Natural killer cell (primary cell): ENCODE measurements at regions not wholly inside any gene's neighbourhood (a gene's known extent, or its start where the extent isn't known, plus 50 kb on each side); places are given as distances from the start of the nearest gene placed in this dataset.
"Not testable (repeated sequence)": the region's sequence is repeated elsewhere in the genome, so short reads cannot be mapped to it uniquely, and the experiment has no call there.

ENCODE experiments used
- ATAC-seq, 3 donors: fragments of 150-1000 bp in 2 of 3; fragments of 200-7000 bp in 1 of 3; cut with Tn5 transposase; 1 replicate in 1 of 3; 2 replicates in 2 of 3; pipeline ENCODE4 v1.10.0; 2021; ENCODE audit warnings: mild to moderate bottlenecking in 2 of 3, moderate library complexity in 2 of 3
- DNase-seq, 2 donors: peaks; one replicate each; pipeline versions ENCODE4 v3.0.0 to v3.0.0-alpha.2; 2013 to 2021; ENCODE audit warnings: mixed read lengths in 1 of 2
- H3K27ac ChIP-seq: one replicate; pipeline ENCODE4 v1.5.1; 2013; ENCODE audit warnings: mild to moderate bottlenecking, low read length
- H3K27me3 ChIP-seq: one replicate; pipeline ENCODE4 v1.6.1; 2013; ENCODE audit warnings: low read length; ENCODE audit not compliant: control insufficient read depth, insufficient read depth
- H3K36me3 ChIP-seq: one replicate; pipeline ENCODE4 v1.6.1; 2013; ENCODE audit warnings: low read length; ENCODE audit not compliant: control insufficient read depth, insufficient read depth
- H3K4me1 ChIP-seq: one replicate; pipeline ENCODE4 v1.6.1; 2013; ENCODE audit warnings: low read length; ENCODE audit not compliant: control insufficient read depth, insufficient read depth
- H3K4me3 ChIP-seq: one replicate; pipeline ENCODE4 v1.5.1; 2013; ENCODE audit warnings: low read length
- H3K9me3 ChIP-seq: one replicate; pipeline ENCODE4 v1.6.1; 2013; ENCODE audit warnings: low read length; ENCODE audit not compliant: control insufficient read depth, insufficient read depth
- H3K27ac Mint-ChIP-seq, 2 donors: one replicate each; pipeline ENCODE4 v1.8.0; 2022; ENCODE audit warnings: mild to moderate bottlenecking in 2 of 2, mixed read lengths in 2 of 2, moderate library complexity in 1 of 2
- H3K27me3 Mint-ChIP-seq, 2 donors: one replicate each; pipeline ENCODE4 v1.8.0; 2022; ENCODE audit warnings: low read depth in 2 of 2, mixed read lengths in 2 of 2
- H3K36me3 Mint-ChIP-seq: one replicate; pipeline ENCODE4 v1.8.0; 2022; ENCODE audit warnings: mixed read lengths
- H3K4me1 Mint-ChIP-seq, 2 donors: one replicate each; pipeline ENCODE4 v1.8.0; 2022; ENCODE audit warnings: mixed read lengths in 2 of 2
- H3K4me3 Mint-ChIP-seq: one replicate; pipeline ENCODE4 v1.8.0; 2022; ENCODE audit warnings: mild to moderate bottlenecking, moderate library complexity, mixed read lengths
- H3K9me3 Mint-ChIP-seq, 2 donors: one replicate each; pipeline ENCODE4 v1.8.0; 2022; ENCODE audit warnings: mixed read lengths in 2 of 2
- CTCF ChIP-seq: fragments of 200-600 bp; IDR thresholded peaks from one replicate; pipeline ENCODE4 v1.8.0; 2022; ENCODE audit warnings: antibody characterized with exemption
- WGBS: methylation state at CpG from one replicate; pipeline ENCODE4 v1.1.7; 2013; ENCODE audit warnings: missing lambda C conversion rate; ENCODE audit not compliant: insufficient coverage; 5-methylcytosine and 5-hydroxymethylcytosine counted together
- intact Hi-C: fragments of 100-400 bp; cut with micrococcal nuclease; formaldehyde crosslinking; loops from one replicate; pipeline ENCODE4 v1.14.2; 2022

GRCh38 chr1:166630369-166630768 is 208.9 kb upstream of the POGK start:
- Mint-ChIP-seq H3K27ac (no peak overlapping the region), H3K4me1 (no peaks in the 10 kb centered on the region), H3K36me3 (no peaks in the 10 kb centered on the region), H3K4me3 (no peak overlapping the region), H3K27me3 (peaks cover 7% of the 10 kb centered on the region in 2 donors), H3K9me3 (no peaks in the 10 kb centered on the region)
- TF ChIP-seq CTCF = no peak
- no peak for ATAC-seq
- intact Hi-C loops = no loop called here
- no peaks in the 10 kb centered on the region for H3K4me1 ChIP-seq
- H3K36me3 ChIP-seq = no peaks in the 10 kb centered on the region
- H3K9me3 ChIP-seq = no peaks in the 10 kb centered on the region
- 94% methylated on average over 2 of the region's 2 CpGs for WGBS
- H3K4me3 ChIP-seq = no peak overlapping the region
- H3K27ac ChIP-seq = no peak overlapping the region
- H3K27me3 ChIP-seq = no peaks in the 10 kb centered on the region
- no peak for DNase-seq

- Mint-ChIP-seq H3K27me3 (peaks cover 6 to 20% of the 10 kb centered on the region in 2 donors), H3K27ac (no peak overlapping the region), H3K4me1 (no peaks in the 10 kb centered on the region), H3K9me3 (no peaks in the 10 kb centered on the region), H3K4me3 (no peak overlapping the region), H3K36me3 (no peaks in the 10 kb centered on the region)
- Histone ChIP-seq H3K27ac (no peak overlapping the region), H3K4me3 (no peak overlapping the region), H3K27me3 (no peaks in the 10 kb centered on the region), H3K9me3 (no peaks in the 10 kb centered on the region), H3K36me3 (no peaks in the 10 kb centered on the region), H3K4me1 (no peaks in the 10 kb centered on the region)
- WGBS = 83% methylated on average over 5 of the region's 5 CpGs
- ATAC-seq (no peak), DNase-seq (no peak)
- TF ChIP-seq CTCF = no peak
- intact Hi-C loops = no loop called here
These were observed 201.1 kb upstream of the POGK start for GRCh38 chr1:166638137-166638536.

- H3K4me3 ChIP-seq, H3K9me3 Mint-ChIP-seq, H3K4me1 ChIP-seq, H3K4me3 Mint-ChIP-seq, H3K27me3 ChIP-seq, DNase-seq, H3K4me1 Mint-ChIP-seq, H3K9me3 ChIP-seq, intact Hi-C loops, H3K27ac Mint-ChIP-seq, H3K27ac ChIP-seq, H3K36me3 ChIP-seq, H3K27me3 Mint-ChIP-seq, H3K36me3 Mint-ChIP-seq, ATAC-seq: not testable (repeated sequence)
- whole genome bisulfite sequencing = 86% methylated on average over 2 of the region's 2 CpGs
These were observed 182.0 kb upstream of the POGK start for GRCh38 chr1:166657228-166657627.

GRCh38 chr1:166666790-166667189 is 172.5 kb upstream of the POGK start:
- H3K27ac ChIP-seq, H3K36me3 ChIP-seq, H3K9me3 Mint-ChIP-seq, H3K27me3 ChIP-seq, H3K9me3 ChIP-seq, H3K4me3 Mint-ChIP-seq, H3K27me3 Mint-ChIP-seq, H3K4me1 ChIP-seq, H3K4me1 Mint-ChIP-seq, DNase-seq, H3K4me3 ChIP-seq, ATAC-seq, H3K36me3 Mint-ChIP-seq, H3K27ac Mint-ChIP-seq, intact Hi-C loops: not testable (repeated sequence)
- 77% methylated on average over 2 of the region's 3 CpGs for WGBS

- H3K27ac Mint-ChIP-seq, intact Hi-C loops, DNase-seq, H3K27me3 ChIP-seq, H3K4me3 Mint-ChIP-seq, H3K27ac ChIP-seq, ATAC-seq, H3K36me3 ChIP-seq, H3K4me1 ChIP-seq, H3K9me3 Mint-ChIP-seq, H3K9me3 ChIP-seq, H3K4me3 ChIP-seq, H3K4me1 Mint-ChIP-seq, H3K36me3 Mint-ChIP-seq, H3K27me3 Mint-ChIP-seq: not testable (repeated sequence)
- no CpG with 5 or more reads among the region's 1 CpG for WGBS
These were observed 171.7 kb upstream of the POGK start for GRCh38 chr1:166667600-166667999.
